Endothelial cell of umbilical vein (primary cell): ENCODE measurements at regions not wholly inside any gene's neighbourhood (a gene's known extent, or its start where the extent isn't known, plus 50 kb on each side); places are given as distances from the start of the nearest gene placed in this dataset.

ENCODE experiments used
- BruUV-seq: library from RNA; stranded (reverse); fragments of 400-500 nt; replicated peaks from 2 replicates; lab custom pipeline; 2021; lab: Mats Ljungman, UMichigan
- CTCF ChIA-PET: fragments of 300-600, 350-600 bp; sonication (Branson Sonifier 250); formaldehyde crosslinking; loops from one replicate; lab custom pipeline; 2021; ENCODE audit warnings: antibody characterized with exemption, inconsistent platforms; lab: Charles Lee
- POLR2A ChIA-PET: fragments of 300-600, 350-600 bp; sonication (Branson Sonifier 250); formaldehyde crosslinking; loops from one replicate; lab custom pipeline; 2021; ENCODE audit warnings: antibody characterized with exemption, inconsistent platforms; lab: Charles Lee
- DNase-seq: peaks from one replicate; pipeline ENCODE4 v3.0.0-alpha.2; 2011; ENCODE audit warnings: low read depth, low spot score
- FAIRE-seq: peaks from 2 replicates; lab custom pipeline; 2011; peaks lifted over from hg19 to GRCh38; lab: Jason Lieb, UNC
- H2AFZ ChIP-seq: 2 replicates; pipeline ENCODE4 v1.6.0; 2012; ENCODE audit warnings: low read depth, low read length, control low read depth, inconsistent platforms
- H3K27ac ChIP-seq: 2 replicates; pipeline ENCODE4 v1.5.1; 2011; ENCODE audit warnings: low read depth, mild to moderate bottlenecking, control low read depth, low read length, moderate library complexity; ENCODE audit not compliant: insufficient read depth
- H3K27me3 ChIP-seq, 2 experiments: 2 replicates each; pipeline versions ENCODE4 v1.6.0 to v1.6.1; 2011; ENCODE audit warnings: low read length in 2 of 2, mixed read lengths in 1 of 2; ENCODE audit not compliant: control insufficient read depth in 2 of 2, insufficient read depth in 2 of 2
- H3K36me3 ChIP-seq, 2 experiments: 2 replicates in 1 of 2; 3 replicates in 1 of 2; pipeline ENCODE4 v1.5.1; 2011; ENCODE audit warnings: low read length in 2 of 2, mild to moderate bottlenecking in 1 of 2, moderate library complexity in 1 of 2; ENCODE audit not compliant: control insufficient read depth in 2 of 2, insufficient read depth in 2 of 2; ENCODE audit errors: extremely low read depth in 1 of 2
- H3K4me1 ChIP-seq: 3 replicates; pipeline ENCODE4 v1.5.1; 2011; ENCODE audit warnings: mild to moderate bottlenecking, low read length; ENCODE audit not compliant: control insufficient read depth, insufficient read depth; ENCODE audit errors: extremely low read depth
- H3K4me2 ChIP-seq: 2 replicates; pipeline ENCODE4 v1.6.1; 2011; ENCODE audit warnings: low read length, control low read depth, mixed read lengths; ENCODE audit not compliant: insufficient read depth
- H3K4me3 ChIP-seq, 3 experiments: fragments of 200-600 bp in 1 of 3; sonication (generic), shearing (Covaris generic) in 1 of 3; replicated peaks in 1 of 3; 2 replicates each; pipeline ENCODE4 v1.5.1; 2011 to 2016; ENCODE audit warnings: control low read depth in 3 of 3, low read length in 3 of 3, mild to moderate bottlenecking in 2 of 3, inconsistent platforms in 1 of 3, low read depth in 1 of 3, moderate library complexity in 1 of 3; ENCODE audit not compliant: insufficient read depth in 1 of 3
- H3K79me2 ChIP-seq: 2 replicates; pipeline ENCODE4 v1.6.0; 2012; ENCODE audit warnings: low read length, inconsistent platforms; ENCODE audit not compliant: control insufficient read depth, insufficient read depth
- H3K9ac ChIP-seq: replicated peaks from 2 replicates; pipeline ENCODE3; 2011; ENCODE audit warnings: low read length, control low read depth; ENCODE audit not compliant: insufficient read depth; ENCODE audit errors: extremely low read depth
- H3K9me1 ChIP-seq: replicated peaks from 3 replicates; pipeline ENCODE4 v1.6.0; 2011; ENCODE audit warnings: mild to moderate bottlenecking, low read length; ENCODE audit not compliant: control insufficient read depth, insufficient read depth; ENCODE audit errors: extremely low read depth
- H3K9me3 ChIP-seq: replicated peaks from 2 replicates; pipeline ENCODE4 v1.5.1; 2012; ENCODE audit warnings: low read length, inconsistent platforms; ENCODE audit not compliant: control insufficient read depth, insufficient read depth
- H4K20me1 ChIP-seq: replicated peaks from 2 replicates; pipeline ENCODE3; 2011; ENCODE audit warnings: mild to moderate bottlenecking, low read length; ENCODE audit not compliant: control insufficient read depth, insufficient read depth; ENCODE audit errors: extremely low read depth
- CTCF ChIP-seq, 2 donors: IDR thresholded peaks; 1 replicate in 1 of 2; 2 replicates in 1 of 2; pipeline ENCODE4 v1.5.1; 2011; ENCODE audit warnings: low read length in 2 of 2, mild to moderate bottlenecking in 2 of 2, moderate library complexity in 2 of 2, control low read depth in 1 of 2, inconsistent platforms in 1 of 2, low read depth in 1 of 2; ENCODE audit not compliant: insufficient read depth in 1 of 2; ENCODE audit errors: extremely low read depth in 1 of 2
- EZH2 ChIP-seq: IDR thresholded peaks from 2 replicates; pipeline ENCODE4 v1.6.1; 2012; ENCODE audit warnings: borderline replicate concordance, low read depth, mild to moderate bottlenecking, moderate library complexity, low read length, inconsistent platforms; ENCODE audit not compliant: severe bottlenecking
- FOS ChIP-seq: IDR thresholded peaks from 2 replicates; pipeline ENCODE4 v1.6.1; 2011; ENCODE audit warnings: mild to moderate bottlenecking, low read length, moderate library complexity, borderline replicate concordance; ENCODE audit not compliant: insufficient read depth
- GATA2 ChIP-seq: IDR thresholded peaks from 2 replicates; pipeline ENCODE4 v1.7.0; 2011; ENCODE audit warnings: low read depth, mild to moderate bottlenecking, moderate library complexity, mixed read lengths, low read length; ENCODE audit not compliant: insufficient read length, insufficient read depth
- JUN ChIP-seq: IDR thresholded peaks from 2 replicates; pipeline ENCODE4 v1.6.1; 2011; ENCODE audit warnings: borderline replicate concordance, low read depth; ENCODE audit not compliant: insufficient read length, insufficient read depth
- MAX ChIP-seq: IDR thresholded peaks from 2 replicates; pipeline ENCODE4 v1.6.1; 2011; ENCODE audit not compliant: insufficient read depth, insufficient read length
- MYC ChIP-seq: IDR thresholded peaks from one replicate; pipeline ENCODE4 v1.6.1; 2011; ENCODE audit warnings: mild to moderate bottlenecking, low read depth, low read length
- POLR2A ChIP-seq: IDR thresholded peaks from 2 replicates; pipeline ENCODE4 v1.6.1; 2012; ENCODE audit warnings: low read depth, mild to moderate bottlenecking, control low read depth, low read length
- POLR2AphosphoS5 ChIP-seq: IDR thresholded peaks from 2 replicates; pipeline ENCODE4 v1.6.1; 2012; ENCODE audit warnings: low read depth, mild to moderate bottlenecking, control low read depth, low read length, moderate library complexity; ENCODE audit not compliant: insufficient read depth
- dilution Hi-C: fragments of 300-500 bp; cut with MboI; formaldehyde crosslinking; loops from one replicate; pipeline ENCODE4 v1.15.0; 2019; ENCODE audit warnings: low sequenced_read_pairs; ENCODE audit not compliant: extremely low pct_ligation_motif_present
- intact Hi-C: fragments of 100-400 bp; cut with micrococcal nuclease; formaldehyde crosslinking; loops from one replicate; pipeline ENCODE4 v1.10.0; 2022

GRCh38 chr12:130074661-130075406 lies 87.4 kb upstream of the FZD10 start:
- Histone ChIP-seq H3K27me3 (no peaks in the 10 kb centered on the region), H4K20me1 (no peaks in the 10 kb centered on the region), H3K4me1 (no peaks in the 10 kb centered on the region), H3K4me2 (no peak overlapping the region), H3K9me3 (peaks cover 8% of the 10 kb centered on the region), H3K9me1 (no peaks in the 10 kb centered on the region), H2AFZ (no peak overlapping the region), H3K9ac (no peak overlapping the region), H3K27ac (no peak overlapping the region), H3K4me3 (no peak overlapping the region), H3K36me3 (no peaks in the 10 kb centered on the region), H3K79me2 (no peaks in the 10 kb centered on the region)
- ChIA-PET CTCF (no interaction called here), POLR2A (no interaction called here)
- no peak for FAIRE-seq
- dilution Hi-C loops, result no loop called here
- TF ChIP-seq CTCF (IDR thresholded peaks at IDR 0.05; ENCODE audit: extremely low read depth in 1 of 2, insufficient read depth in 1 of 2, low read depth in 1 of 2, low read length in 2 of 2), result no peak
- no peak for TF ChIP-seq MAX
- TF ChIP-seq GATA2, result no peak
- no peak for TF ChIP-seq POLR2A
- no peak for TF ChIP-seq POLR2AphosphoS5
- no peak for TF ChIP-seq JUN
- TF ChIP-seq MYC, result no peak
- TF ChIP-seq EZH2, result no peak
- no peak for TF ChIP-seq FOS
- no peak for DNase-seq
- intact Hi-C loops, result no loop called here
- no TSS peak for BruUV-seq
